Retina (tissue), 1 donor: ENCODE measurements at regions not wholly inside any gene's neighbourhood (a gene's known extent, or its start where the extent isn't known, plus 50 kb on each side); places are given as distances from the start of the nearest gene placed in this dataset.

ENCODE experiments used
- DNase-seq: peaks from one replicate; pipeline ENCODE4 v3.0.0-alpha.2; 2016

DNA sequence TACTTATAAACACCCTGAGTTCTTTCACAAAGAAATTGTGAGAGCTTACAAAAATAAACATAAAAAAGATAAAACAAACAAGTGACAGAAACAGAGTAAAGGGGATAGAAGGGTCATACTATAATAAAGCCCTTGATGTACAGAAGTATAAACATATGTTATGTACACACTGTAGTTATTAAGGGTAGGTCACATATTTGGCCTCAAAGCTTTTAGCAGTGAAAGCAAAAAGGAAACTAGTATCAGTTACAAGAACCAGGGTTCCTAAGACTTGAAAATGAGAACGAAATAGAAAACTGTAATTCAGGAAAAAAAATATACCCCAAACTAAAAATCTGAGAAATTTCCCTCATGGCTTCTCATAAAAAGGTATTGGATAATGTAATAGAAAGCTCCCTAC lies 380.6 kb downstream of the HDGFL1 start:
- DNase-seq, result no peak

DNA sequence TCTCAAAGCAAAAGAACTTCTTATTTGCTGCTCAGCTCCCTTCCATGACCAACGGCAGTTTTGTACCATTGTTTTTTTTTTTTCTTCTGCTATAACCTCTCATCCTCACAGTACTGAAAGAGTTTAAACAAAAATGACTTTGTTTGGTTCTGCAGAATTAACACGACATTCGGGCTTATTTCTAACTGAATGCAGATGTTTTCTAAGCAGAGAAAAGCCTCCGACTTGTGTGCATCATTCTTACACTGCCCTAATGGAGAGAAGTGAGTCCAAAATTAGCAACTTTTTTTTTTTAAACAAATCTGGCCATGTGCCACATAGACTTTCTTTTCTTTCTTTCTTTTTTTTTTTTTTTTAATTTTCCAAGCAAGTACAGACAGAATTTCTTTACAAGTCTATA lies 382.7 kb downstream of the HDGFL1 start:
- no peak for DNase-seq

DNA sequence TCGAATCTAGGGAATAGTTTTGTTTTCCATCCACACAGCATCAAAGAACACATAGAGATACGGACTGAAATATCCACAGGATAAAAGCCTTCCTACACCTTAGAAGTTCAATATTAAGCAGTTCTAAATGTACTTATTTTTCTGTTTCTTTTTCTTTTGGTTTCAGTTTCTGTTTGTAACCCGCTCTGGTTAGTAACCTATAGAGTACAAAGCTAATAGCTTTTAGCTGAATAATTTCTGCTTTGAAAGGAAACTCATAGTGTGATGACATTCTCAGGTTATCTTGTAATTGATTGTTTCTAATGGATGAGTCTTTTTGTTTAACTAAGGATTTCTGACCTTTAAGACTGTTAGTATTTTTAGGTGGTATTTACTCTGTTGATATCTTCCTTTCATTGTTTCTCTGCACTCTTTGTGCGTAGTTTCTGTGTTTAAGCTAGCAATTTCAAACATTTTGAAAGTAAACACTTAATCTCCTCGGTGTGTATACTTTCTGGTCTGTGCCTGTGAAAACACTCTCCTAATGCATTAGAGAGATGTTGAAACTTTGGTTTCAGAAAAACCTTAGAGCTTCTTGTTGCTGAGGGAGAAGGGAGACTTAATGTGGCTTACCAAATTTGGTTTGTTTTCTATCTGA lies 385.5 kb downstream of the HDGFL1 start:
- no peak for DNase-seq

DNA sequence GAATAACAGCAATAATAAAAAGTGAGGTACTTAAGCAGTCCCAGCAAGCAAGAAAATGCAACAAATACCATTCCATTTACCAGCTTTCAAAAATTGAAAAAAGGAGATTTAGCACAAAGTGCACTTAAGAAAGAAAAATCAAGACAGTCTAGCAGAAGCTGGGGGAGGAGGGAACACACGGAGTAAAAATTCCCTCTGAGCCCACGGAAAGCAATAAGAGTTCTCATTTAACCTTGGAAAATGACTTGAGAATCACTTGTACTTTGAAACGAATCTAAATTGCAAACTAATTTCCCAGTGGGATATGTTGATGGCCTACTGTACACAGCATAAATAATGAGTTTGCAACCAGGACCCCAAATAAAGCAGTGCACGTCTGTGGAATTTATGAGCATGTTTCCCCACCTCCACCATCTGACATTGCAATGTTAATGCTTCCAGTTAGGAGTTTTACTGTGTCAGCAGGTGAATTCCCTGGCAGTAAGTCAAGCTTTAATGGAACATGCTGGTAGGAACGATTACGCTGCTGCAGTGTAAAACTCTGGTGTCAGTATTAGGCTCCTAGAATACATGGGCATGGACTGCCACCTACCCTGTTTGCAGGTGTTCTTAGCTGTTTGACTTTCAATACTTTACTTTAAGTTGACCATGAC lies 386.8 kb downstream of the HDGFL1 start:
- DNase-seq, result no peak

DNA sequence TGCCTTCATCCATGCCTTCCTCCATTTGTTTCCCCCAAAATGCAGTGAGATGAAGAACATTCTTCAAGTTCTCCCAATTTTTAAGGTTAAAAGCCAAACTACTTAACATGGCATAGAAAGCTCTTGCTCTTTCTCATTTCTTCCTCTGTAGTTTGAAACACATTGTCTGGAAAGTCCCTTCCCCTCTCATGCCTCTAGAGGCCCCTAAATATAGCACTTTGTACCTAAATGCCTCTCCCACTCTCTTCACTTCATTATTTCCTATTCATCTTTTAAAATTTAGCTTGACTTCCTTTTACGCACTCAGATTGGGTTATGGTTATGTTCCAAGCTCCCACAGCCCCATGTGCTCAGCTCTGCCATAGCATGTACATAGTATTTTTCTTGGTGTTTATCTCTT lies 389.3 kb downstream of the HDGFL1 start:
- DNase-seq, result no peak

DNA sequence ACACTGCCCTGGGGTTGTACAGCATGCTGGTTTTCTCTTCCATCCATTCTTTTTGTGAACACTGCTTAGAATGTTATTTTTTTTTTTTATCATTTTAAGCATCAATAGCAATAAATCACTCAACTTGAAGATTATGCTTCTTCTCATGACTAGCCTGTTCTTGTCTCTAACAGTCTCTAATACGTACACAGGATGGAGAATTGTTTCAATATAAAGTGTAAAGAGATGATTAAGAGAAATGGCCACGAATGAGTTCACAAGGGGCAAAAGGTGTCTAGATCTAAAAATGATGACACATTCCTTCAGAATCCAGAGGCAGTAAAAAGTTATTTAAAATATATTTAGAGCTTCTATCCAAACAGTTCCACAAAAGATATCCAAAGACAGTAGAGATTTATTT lies 390.2 kb downstream of the HDGFL1 start:
- no peak for DNase-seq

DNA sequence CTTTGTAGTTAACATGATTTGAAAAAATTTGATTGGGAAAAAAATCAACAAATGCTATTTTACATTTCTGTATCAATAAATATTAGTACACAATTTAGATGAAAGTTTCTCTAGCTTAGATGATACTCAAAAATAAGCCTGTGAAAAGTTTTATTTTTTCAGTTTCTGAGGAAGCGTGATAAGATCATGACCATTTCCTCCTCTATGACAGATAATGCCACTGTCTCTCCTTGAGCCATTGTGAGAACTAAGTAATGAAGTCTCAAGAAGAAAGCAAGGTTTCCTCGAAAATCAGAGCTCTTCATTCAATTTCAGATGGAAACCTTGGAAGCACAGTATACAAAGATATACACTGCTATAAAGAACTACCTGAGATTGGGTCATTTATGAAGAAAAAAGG lies 395.0 kb downstream of the HDGFL1 start:
- DNase-seq, result no peak

DNA sequence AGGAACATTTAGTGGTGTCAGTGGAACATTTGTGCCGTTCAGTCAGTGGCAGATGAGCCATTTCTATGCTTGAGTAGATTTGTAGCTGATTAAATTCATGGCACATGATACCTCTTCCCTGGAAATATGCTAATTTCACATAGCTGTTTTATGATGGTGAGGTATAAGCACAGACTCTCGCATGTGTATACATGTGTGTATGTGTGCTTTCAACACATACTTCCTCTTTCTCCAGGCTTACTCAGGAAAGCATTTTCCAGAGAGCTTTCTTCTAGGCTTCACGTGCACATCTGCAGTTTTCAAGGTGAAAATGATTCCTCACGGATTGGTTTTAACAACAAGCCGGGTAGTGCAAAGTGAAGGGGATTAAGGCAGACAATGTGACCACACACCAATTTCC lies 396.5 kb downstream of the HDGFL1 start:
- DNase-seq, result no peak

DNA sequence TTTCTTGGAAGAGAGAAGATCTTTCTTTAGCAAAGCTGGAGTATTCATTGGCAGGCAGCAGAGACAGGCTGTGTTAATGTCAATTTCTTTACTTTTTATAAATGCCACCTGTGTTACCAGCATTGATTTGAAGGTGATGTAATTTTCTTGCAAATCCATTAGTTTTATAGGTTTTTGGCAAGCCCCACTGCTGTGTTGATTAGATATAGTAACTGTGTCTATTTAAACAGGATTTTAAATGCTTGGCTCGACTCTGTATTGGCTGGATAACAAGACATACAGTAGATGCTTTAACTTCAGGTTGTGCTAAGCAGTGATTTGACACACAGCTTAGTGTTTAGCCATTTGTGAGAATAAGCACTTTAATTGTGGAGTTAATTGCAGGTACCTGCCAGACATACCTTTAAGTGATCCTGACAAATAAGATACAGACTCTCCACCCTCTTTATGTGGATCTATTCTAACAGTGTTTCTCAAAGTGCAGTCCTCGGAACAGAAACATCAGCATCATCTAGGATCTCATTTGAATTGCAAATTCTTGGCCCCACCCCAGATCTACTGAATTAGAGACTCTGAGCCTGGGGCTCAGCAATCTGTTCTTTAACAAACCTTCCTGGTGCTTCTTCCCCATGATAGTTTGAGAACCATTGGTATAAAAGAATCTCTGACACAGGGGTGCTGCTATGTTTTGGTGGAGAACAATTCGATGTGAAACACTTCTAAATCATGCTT lies 397.5 kb downstream of the HDGFL1 start:
- DNase-seq, result no peak

DNA sequence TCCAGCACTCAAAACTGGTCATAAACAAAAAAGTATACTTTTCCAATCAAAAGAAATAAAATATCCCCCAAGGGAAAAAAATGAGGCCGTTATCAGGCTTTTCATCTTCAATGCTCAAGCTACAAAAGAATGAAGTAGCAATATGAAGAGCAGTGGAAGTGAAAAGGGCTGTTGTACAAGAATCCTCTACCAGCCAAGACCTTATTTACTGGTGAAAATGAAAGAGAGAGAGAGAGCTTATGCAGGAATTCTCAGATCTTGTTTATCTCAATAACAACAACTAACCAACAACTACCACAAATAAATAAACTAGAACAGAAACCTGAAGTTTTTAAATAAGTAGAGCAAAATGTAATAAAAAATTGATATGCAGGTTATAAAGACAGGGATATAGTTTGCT lies 400.6 kb downstream of the HDGFL1 start:
- no peak for DNase-seq

DNA sequence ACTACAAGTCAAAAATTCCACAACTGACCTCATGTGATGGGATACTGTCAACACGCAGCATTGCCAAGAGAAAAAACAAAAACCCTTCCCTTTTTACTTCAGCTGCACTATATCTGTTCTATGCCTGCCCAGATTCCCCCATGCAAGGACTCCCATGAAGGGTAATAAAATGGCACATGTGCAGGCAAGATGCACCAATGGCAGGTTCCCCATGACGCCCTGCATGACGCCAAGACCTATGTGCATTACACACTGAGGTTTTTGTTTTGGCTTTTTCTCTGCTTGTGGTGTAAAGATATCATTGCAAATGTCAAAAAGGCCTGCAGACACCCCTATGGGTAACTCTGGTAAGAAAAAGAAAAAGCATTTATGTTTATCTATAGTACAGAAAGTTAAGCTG lies 403.4 kb downstream of the HDGFL1 start:
- DNase-seq, result no peak

DNA sequence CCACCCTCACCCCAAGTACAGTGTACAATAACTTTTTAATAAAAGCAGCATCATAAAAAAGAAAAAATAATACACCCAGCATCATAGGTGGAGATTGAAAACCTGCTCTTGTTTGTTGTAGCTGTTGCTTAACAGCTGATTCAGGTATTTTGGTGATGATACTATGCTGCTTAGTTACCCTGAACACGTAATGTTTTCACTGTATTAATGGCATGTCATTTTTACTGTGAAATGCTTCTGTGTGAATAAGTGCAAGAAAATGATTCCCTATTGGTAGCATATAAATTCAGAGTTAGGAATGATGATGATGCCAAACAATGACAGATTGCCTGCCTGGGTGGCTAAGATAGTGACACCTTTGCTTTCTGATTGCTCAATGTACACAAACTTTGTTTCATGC lies 405.7 kb downstream of the HDGFL1 start:
- no peak for DNase-seq

DNA sequence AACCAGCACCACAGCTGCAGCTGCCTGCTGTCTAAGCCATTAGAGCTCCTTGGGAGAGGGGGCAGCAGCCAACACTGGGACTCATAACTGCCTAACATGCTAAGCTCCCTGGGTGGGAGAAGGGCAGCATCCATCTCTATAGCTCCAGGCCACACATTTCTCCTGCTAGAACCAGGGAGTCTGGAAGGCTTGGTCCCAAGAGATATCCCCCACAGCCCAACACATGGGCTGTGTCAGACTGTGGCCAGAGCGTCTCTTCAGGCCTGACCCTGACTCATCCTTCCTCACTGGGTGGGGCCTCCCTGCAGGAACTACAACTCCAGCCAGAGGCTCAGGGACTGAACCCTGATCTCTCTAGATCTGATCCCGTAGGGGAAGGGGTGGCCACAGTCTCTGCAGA lies 411.1 kb downstream of the HDGFL1 start:
- DNase-seq, result no peak

DNA sequence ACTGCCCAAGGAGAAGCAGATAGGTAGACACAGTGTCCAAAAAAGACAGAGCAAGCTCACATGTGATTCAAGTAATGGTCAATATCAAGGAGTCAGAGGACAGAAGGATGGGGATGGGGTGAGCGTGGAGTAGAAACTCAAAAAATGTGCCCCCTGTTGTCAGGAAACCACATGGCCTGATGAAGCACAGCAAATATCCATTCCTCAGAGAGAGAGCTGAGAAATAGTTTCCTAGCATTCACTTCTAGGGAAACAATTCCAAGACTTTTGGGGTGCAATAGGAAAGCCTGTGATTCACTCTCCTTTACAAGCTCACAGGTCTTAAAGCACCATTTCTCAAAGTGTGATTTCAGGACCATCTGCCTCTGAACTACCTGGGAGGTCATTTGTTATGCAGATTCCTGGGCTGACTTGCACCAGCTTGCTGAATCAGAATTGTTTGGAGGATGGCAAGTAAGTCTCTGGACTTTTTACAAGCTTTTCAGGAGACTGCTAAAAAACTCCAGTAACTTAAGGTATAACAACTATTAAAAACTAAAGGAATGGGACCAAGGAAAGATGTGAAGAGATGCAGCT lies 432.8 kb downstream of the HDGFL1 start:
- no peak for DNase-seq

DNA sequence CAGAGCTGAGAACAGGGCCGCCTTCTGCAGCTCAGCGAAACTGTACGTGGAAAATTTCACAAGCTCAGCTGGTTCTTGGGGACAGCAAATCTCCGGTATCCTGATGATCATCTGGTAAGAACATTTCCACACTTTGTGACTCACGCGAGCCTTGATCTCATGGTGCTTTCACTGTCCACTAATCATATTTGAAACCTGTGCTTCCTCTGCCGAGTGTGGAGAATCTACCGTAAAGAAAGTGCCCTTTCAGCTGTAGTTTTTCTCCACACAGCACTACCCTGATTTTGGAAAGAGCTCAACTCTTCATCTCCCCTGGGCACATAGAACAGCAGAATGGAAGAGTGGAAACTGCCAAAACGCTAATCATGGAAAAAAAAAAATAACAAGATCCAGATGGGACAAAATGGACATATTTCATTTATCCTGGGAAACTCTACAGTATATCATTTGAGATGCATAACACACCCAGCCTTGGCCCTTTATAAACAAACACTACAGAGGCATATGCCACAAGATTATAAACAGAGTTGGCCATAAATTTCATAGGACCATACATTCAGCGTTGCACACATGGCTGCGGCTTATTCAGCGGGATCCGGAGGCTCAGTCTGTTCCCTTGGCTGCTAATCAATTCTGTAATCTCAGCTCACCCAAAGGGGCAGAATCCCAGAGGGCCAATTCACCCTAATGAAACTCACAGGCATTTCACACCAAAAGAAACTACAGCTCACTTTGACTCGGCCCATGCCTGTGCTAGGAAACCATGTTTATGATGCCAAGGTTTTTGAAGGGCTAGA lies 434.5 kb downstream of the HDGFL1 start:
- DNase-seq, result no peak

DNA sequence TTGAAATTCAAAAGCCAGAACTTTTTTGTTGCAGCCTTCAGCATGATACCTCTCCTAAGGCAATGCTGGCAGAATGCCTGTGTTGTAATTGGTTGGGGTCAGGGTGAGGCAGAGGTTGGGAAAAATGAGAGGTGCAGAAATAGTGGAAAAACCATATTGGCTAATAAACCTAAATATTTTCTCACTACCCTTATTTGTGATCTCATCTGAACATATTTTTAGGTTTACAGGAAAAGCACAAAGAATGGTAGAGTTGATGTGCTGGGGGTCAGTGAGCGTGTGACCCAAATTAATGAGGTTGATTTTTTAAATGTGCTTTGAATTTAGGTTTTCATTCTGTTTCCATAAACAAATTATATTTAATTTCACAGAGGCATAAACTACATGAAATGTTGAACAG lies 437.3 kb downstream of the HDGFL1 start:
- no peak for DNase-seq

DNA sequence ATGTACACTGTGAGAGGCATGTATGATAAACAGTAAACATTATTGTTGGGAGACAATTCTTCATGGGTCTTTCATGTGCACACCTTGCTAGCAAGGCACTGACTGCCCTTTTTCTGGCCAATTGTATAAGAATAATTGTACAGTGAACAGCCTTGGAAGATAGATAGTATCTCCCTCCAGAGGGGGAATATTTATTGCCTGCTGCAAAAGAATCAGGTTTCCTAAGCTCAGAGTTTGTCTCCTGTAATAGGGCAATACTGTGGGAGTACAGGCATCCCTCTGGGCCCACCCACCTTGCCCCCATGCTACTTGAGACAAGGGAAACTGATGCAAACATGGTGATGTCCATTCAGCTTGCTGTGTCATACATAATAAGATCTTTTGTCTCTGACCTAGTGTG lies 442.2 kb downstream of the HDGFL1 start:
- no peak for DNase-seq

DNA sequence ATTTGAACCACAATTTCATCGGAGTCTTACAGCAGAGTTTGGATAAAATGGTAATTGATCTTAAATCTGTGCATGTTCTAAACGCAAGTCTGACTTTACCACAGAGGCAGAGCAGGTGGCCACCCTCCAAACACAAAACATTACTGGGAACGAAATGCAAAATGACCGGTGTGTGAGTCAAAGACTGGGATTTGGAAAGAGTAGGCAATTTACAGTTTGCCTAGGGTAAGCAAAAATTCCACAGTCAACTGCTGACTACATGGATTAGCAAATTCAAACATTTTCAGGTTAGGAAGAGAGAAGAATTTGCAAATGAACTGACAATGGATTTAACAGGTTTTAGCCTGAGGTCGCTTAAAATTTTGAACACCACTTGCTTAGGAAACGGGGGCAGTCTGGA lies 444.4 kb downstream of the HDGFL1 start:
- DNase-seq, result no peak

DNA sequence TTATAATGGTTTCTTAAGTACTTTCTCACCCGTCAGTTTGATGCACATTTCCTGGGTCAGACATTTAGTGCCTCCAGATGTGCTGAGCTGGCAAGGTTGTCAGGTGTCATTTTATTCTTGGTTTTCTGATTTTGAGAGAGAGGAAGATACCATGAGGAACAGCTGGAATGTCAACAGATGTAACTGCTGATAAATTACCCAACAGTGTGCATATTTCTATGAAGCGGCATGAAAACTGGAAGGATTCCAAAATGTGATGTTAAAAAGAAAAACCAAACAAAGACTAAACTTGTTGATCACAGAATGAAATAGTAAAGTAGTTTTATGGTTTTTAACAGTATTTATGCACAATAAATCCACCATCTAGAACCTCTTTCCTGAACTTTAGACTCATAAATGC lies 447.3 kb downstream of the HDGFL1 start:
- DNase-seq, result no peak

DNA sequence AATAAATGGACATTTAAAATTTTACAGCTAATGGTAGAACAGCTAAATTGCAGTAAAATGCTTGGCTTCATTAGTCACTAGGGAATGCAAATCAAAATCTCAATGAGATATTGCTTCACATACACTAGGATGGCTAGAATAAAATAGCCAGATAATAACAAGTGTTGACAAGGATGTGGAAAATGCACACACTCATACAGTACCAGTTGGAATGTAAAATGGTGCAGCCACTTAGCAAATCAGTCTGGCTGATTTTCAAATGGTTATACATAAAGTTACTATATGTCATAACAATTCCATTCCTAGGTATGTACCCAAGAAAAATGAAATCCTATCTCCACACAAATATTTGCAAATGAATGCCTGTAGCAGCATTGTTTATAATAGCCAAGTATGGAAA lies 452.1 kb downstream of the HDGFL1 start:
- DNase-seq, result no peak

DNA sequence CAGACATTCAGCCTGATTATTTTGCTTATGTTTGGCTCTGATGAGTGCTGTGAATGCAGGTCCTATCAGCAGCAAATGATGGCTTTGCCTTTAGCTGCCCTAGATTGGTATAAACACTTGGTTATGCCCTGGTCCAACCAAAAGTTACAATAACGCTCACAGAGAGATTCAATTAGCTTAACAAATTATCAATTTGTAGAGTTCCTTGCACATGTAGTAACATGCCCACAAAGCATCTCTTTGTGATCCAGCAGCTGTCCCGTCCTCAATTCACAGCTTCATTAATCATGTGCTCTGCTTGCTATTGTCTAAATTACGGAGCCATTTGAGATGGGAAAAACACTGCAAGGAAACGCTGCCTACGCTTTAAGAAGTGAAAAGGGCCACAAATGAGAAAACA lies 457.9 kb downstream of the HDGFL1 start:
- DNase-seq, result peak; percentile 68

DNA sequence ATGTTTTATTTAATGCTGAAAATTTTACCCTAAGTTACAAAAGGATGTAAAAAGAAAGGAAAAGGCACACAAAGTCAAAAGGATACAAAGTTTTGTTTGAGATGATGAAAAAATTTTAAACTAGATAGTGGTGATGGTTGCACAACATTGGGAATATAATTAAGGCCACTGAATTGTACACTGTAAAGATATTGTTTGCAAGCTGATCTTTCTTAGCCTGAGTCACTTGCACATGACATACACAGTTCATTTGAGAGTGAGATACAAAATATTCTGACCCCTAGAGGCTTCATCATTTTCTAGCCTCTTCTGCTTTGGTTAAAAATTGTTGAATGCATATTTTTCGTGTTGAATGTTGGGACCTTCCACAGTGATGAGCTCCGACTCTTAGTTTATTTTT lies 462.6 kb downstream of the HDGFL1 start:
- no peak for DNase-seq

DNA sequence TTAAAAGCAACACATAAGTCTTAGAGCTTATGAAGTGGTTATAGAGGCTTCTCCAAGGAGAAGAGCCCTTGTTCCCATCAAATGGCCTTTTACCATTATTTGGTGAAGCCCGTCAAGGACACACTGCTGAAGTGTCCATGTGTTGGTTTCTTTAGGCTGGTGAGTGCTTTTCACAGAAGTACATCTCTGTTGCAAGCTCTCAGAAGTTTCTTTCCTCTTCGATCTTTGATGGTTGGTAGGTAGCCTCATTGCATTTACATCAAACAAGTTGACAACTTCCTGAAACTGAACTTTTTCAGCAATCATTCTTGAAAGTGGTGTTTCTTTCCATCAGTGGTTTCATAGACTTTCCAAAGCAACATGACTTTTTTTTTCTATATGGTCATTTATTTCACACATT lies 465.6 kb downstream of the HDGFL1 start:
- no peak for DNase-seq
